Gastroesophageal sphincter (tissue), 4 donors: ENCODE measurements at regions not wholly inside any gene's neighbourhood (a gene's known extent, or its start where the extent isn't known, plus 50 kb on each side); places are given as distances from the start of the nearest gene placed in this dataset.

Experiments
- ATAC-seq: fragments of 150-250 bp; one replicate; pipeline ENCODE4 v1.9.1; 2016; ENCODE audit warnings: mild to moderate bottlenecking, moderate library complexity
- H3K27ac ChIP-seq, 4 donors: fragments of 200-600 bp; sonication (generic) in 3 of 4; 1 replicate in 3 of 4; 2 replicates in 1 of 4; pipeline ENCODE4 v1.5.1; 2016 to 2019
- H3K27me3 ChIP-seq: fragments of 200-600 bp; sonication (generic); one replicate; pipeline ENCODE4 v1.5.1; 2019
- H3K36me3 ChIP-seq, 2 donors: fragments of 200-600 bp; sonication (generic); one replicate each; pipeline ENCODE4 v1.5.1; 2019; ENCODE audit warnings: control low read depth in 1 of 2
- H3K4me1 ChIP-seq, 3 donors: fragments of 200-600 bp; sonication (generic); 1 replicate in 2 of 3; 2 replicates in 1 of 3; pipeline ENCODE4 v1.5.1; 2016 to 2019; ENCODE audit warnings: control low read depth in 2 of 3
- H3K4me3 ChIP-seq, 2 donors: fragments of 200-600 bp; sonication (generic); one replicate each; pipeline ENCODE4 v1.5.1; 2019; ENCODE audit warnings: mild to moderate bottlenecking in 1 of 2, moderate library complexity in 1 of 2
- H3K9me3 ChIP-seq, 3 donors: fragments of 200-600 bp; sonication (generic); one replicate each; pipeline ENCODE4 v1.5.1; 2017 to 2019; ENCODE audit warnings: control low read depth in 2 of 3
- CTCF ChIP-seq, 4 experiments: fragments of 200-600 bp in 2 of 4; fragments of 450-650 bp in 2 of 4; sonication (generic) in 1 of 4; IDR thresholded peaks; one replicate each; pipeline ENCODE4 v1.5.1; 2017 to 2019; ENCODE audit warnings: antibody characterized with exemption in 4 of 4, mild to moderate bottlenecking in 2 of 4, moderate library complexity in 2 of 4
- EP300 ChIP-seq: sonication (generic); formaldehyde crosslinking; IDR thresholded peaks from one replicate; pipeline ENCODE4 v1.6.1; 2017; ENCODE audit warnings: antibody characterized with exemption, mild to moderate bottlenecking
- POLR2A ChIP-seq, 2 donors: fragments of 450-650 bp; IDR thresholded peaks; one replicate each; pipeline ENCODE4 v1.6.1; 2017; ENCODE audit warnings: antibody characterized with exemption in 2 of 2, mild to moderate bottlenecking in 2 of 2, moderate library complexity in 1 of 2
- POLR2AphosphoS5 ChIP-seq: sonication (generic); formaldehyde crosslinking; IDR thresholded peaks from one replicate; pipeline ENCODE4 v1.6.1; 2017; ENCODE audit warnings: antibody characterized with exemption
- WGBS, 2 donors: methylation state at CpG; one replicate each; pipeline ENCODE4 v1.1.5; 2018; ENCODE audit warnings: low coverage in 1 of 2; 5-methylcytosine and 5-hydroxymethylcytosine counted together

DNA sequence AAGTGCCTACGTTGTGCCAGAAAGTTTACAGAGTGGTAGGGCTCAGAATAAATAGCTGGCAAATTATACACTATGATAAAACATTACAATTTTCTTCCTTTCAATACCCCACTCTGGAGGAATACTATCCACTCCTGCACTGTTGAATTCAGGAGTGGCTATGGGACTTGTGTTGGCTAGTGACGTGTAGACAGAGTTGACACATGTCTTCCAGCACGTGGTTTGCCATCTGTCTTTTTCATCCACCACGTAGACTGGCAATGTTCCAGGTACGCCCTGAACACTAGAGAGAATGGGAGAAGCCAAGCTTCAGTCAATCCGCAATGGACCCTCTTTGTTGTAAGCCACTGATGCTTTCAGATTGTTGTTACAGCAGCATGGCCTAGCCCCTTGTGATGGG lies 168.8 kb upstream of the RBPJ start:
- Histone ChIP-seq H3K27ac (no peak overlapping the region), H3K36me3 (no peaks in the 10 kb centered on the region), H3K4me3 (no peak overlapping the region), H3K4me1 (no peaks in the 10 kb centered on the region), H3K9me3 (no peaks in the 10 kb centered on the region), H3K27me3 (no peaks in the 10 kb centered on the region)
- WGBS, 2 donors = 37 to 52% methylated on average over 3 to 4 of the region's 6 CpGs
- TF ChIP-seq EP300 = no peak
- no peak for TF ChIP-seq CTCF (IDR thresholded peaks at IDR 0.05)
- no peak for TF ChIP-seq POLR2AphosphoS5
- TF ChIP-seq POLR2A (IDR thresholded peaks at IDR 0.05) = no peak
- ATAC-seq = no peak

DNA sequence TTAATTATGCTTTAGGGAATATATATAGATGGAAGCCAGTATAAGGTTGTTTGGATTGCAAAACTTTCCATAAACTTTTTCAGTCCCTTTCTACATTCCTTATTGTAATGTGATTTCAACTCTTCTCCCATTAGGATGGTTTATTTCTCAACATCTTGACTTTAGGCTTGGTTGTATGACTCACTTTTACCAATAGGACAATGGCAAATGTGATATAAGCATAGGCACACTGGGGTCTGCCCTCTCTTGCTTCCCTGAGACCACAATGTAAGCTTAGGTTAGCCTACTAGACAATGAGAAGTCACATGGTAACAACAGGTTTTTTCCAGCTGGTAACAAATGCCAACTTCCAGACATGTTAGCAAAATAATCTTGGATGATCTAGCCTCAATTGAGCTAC lies 163.3 kb upstream of the RBPJ start:
- no peak for TF ChIP-seq CTCF (IDR thresholded peaks at IDR 0.05)
- no peak for TF ChIP-seq POLR2AphosphoS5
- TF ChIP-seq POLR2A (IDR thresholded peaks at IDR 0.05) = no peak
- TF ChIP-seq EP300 = no peak
- H3K27me3 ChIP-seq = no peaks in the 10 kb centered on the region
- no peak overlapping the region for H3K4me3 ChIP-seq
- no peak overlapping the region for H3K27ac ChIP-seq
- no peaks in the 10 kb centered on the region for H3K9me3 ChIP-seq
- H3K36me3 ChIP-seq = no peaks in the 10 kb centered on the region
- no peaks in the 10 kb centered on the region for H3K4me1 ChIP-seq
- no peak for ATAC-seq

- no peak for ATAC-seq
- no peak for TF ChIP-seq POLR2AphosphoS5
- Histone ChIP-seq H3K36me3 (no peaks in the 10 kb centered on the region), H3K27ac (no peak overlapping the region), H3K27me3 (no peaks in the 10 kb centered on the region), H3K4me1 (no peaks in the 10 kb centered on the region), H3K9me3 (no peaks in the 10 kb centered on the region), H3K4me3 (no peak overlapping the region)
- 90 to 100% methylated on average over 1 to 2 of the region's 3 CpGs for WGBS, 2 donors
Measured at GRCh38 chr4:26160591-26160990, 160.2 kb upstream of the RBPJ start.

DNA sequence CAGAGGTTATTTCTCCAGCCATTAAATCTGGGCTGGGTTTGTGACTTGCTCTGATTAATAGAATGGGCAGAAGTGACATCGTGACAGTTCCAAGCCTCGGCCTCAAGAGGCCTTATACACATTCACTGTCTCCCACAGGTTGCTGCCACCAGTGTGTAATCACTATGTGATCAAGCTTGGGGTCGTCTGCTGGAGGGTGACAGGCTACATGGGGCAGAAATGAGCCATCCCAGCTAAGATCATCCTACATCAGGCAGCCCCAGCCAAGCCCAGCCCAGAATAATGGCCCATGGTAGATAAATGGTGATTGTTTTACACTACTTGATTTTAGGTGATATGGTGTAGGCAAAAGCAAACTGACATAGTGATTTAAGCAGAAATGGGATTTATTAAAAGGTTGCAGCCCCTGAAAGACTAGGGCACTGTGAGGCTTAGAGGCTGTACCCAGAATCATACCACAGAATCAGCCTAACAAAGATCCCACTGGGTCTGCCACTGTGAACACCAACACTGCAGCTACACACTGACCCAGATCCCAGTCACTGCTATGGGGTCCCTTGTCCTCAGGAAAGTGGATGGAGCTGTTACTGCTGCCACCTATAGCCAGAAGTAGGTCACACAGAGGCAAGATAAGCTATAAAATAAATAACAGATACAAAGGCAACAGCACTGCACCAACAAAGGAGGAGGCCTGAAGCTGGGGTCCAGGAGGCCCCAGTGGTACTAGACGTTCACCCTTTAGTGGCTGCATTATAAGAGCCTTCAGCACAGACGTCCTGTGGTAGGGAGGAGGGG lies 159.6 kb upstream of the RBPJ start:
- no peak for ATAC-seq

GRCh38 chr4:26162101-26162500 lies 158.7 kb upstream of the RBPJ start:
- Histone ChIP-seq H3K36me3 (no peaks in the 10 kb centered on the region), H3K4me1 (no peaks in the 10 kb centered on the region), H3K9me3 (no peaks in the 10 kb centered on the region), H3K27ac (no peak overlapping the region), H3K4me3 (no peak overlapping the region), H3K27me3 (no peaks in the 10 kb centered on the region)
- ATAC-seq = peak; percentile 22
- WGBS, 2 donors = 76 to 80% methylated on average over 1 to 4 of the region's 4 CpGs
- TF ChIP-seq CTCF (IDR thresholded peaks at IDR 0.05) (no peak), EP300 (no peak)

More for the DNA sequence above, 159.6 kb upstream of the RBPJ start:
- no peaks in the 10 kb centered on the region for H3K4me1 ChIP-seq
- WGBS, 2 donors = 62% methylated on average over 2 of the region's 5 CpGs; no CpG with 5 or more reads in 1 of the 2 donors
- no peaks in the 10 kb centered on the region for H3K9me3 ChIP-seq
- H3K36me3 ChIP-seq = no peaks in the 10 kb centered on the region
- no peaks in the 10 kb centered on the region for H3K27me3 ChIP-seq
- no peak overlapping the region for H3K4me3 ChIP-seq
- TF ChIP-seq CTCF (IDR thresholded peaks at IDR 0.05) (no peak), POLR2AphosphoS5 (no peak), POLR2A (IDR thresholded peaks at IDR 0.05) (no peak), EP300 (no peak)
- no peak overlapping the region for H3K27ac ChIP-seq
